IPS-18a (cell line): ENCODE measurements at regions not wholly inside any gene's neighbourhood (a gene's known extent, or its start where the extent isn't known, plus 50 kb on each side); places are given as distances from the start of the nearest gene placed in this dataset.

ENCODE experiments used
- H3K27ac ChIP-seq: one replicate; pipeline ENCODE4 v1.5.1; 2013; ENCODE audit warnings: low read length
- H3K27me3 ChIP-seq: one replicate; pipeline ENCODE4 v1.6.1; 2013; ENCODE audit warnings: mild to moderate bottlenecking, low read length; ENCODE audit not compliant: control insufficient read depth, insufficient read depth
- H3K36me3 ChIP-seq: one replicate; pipeline ENCODE4 v1.6.1; 2013; ENCODE audit warnings: low read depth, low read length; ENCODE audit not compliant: control insufficient read depth
- H3K4me1 ChIP-seq: one replicate; pipeline ENCODE4 v1.6.1; 2013; ENCODE audit warnings: low read depth, low read length; ENCODE audit not compliant: control insufficient read depth
- H3K4me3 ChIP-seq: one replicate; pipeline ENCODE4 v1.5.1; 2013; ENCODE audit warnings: low read length
- H3K9ac ChIP-seq: one replicate; pipeline ENCODE4 v1.6.1; 2013; ENCODE audit warnings: mild to moderate bottlenecking, low read length, moderate library complexity
- H3K9me3 ChIP-seq: one replicate; pipeline ENCODE4 v1.6.1; 2013; ENCODE audit warnings: low read depth, low read length; ENCODE audit not compliant: control insufficient read depth

DNA sequence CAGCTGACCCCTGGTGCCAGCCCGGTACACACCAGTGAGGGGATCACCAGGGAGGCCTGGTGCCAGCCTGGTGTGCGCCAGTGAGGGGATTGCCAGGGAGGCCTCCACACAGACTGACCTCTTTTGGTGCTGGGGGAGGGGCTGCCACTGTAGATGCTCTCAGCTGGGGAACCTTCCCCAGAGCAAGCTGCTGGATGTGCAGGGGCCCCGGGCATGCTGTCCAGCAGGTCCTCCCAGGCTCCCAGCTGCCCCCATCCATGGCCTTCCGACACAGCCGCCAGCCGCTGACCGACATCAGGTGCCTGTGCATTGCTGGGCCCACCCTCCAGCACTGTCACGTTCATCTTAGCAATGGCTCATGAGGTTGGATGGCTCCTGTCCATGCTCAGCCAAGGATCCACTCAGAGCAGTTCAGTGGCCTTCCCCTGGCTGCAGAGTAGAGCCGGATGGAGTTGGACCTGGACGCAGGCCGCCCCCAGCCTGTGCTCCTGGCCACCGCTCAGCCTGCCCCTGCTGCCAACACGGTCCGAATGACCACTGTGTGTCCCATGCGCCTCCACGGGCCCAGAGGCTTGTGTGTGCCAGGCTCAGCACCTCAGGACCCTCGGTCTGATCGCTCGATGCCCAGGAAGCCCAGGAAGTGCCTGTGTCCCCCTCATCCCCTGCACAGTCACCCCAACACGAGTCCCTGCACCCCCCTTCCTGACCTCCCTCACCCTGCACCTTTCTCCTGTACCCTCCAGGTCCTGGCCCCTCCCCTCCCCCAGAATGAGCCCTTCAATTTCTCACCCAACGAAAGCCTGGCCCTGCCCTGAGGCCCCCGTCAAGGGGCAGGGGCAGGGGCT is 95.7 kb downstream of the YTHDF1 start:
- Histone ChIP-seq H3K36me3 (no peaks in the 10 kb centered on the region), H3K9ac (no peak overlapping the region), H3K27ac (no peak overlapping the region), H3K27me3 (peaks cover 24% of the 10 kb centered on the region), H3K4me1 (no peaks in the 10 kb centered on the region), H3K4me3 (no peak overlapping the region), H3K9me3 (no peaks in the 10 kb centered on the region)

DNA sequence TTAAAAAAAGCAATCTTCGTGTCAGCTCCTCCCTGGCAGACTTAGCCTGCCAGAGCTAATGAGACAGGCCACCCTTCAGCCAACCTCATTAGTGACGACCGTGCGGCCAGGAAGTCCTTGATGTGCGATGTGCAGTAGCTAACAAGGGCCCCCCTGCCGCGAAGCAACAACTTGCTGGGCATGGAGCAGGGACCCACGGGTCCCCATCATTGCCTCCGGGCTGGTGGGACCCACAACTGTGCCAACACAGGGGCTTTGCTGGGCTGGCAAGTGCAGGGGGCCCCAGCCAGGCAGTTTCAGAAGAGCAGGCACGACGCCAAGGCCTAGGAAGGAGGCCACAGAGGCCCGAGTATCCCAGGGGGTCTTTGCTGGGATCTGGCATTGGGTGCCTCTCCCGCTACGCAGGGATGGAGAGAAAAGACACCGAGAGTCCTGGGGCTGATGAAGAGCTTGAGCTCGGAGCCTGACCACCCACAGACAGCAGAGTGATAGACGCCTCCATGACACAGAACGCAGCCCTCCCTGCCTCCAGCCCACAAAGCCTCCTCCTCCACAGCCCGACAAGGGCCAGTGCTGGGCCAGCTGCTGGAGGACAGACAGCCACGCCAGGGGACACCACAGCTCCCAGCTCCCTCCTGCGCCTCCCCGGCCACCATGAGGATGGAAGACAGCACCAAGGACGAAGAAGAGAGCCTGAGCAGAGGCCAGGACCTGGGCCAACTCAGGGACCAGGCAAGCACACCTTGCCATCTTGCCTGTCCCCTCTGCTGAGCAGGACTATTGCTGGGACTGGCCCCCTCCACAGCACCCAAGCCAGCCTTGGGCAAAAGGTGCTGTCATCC is 96.6 kb downstream of the YTHDF1 start:
- Histone ChIP-seq H3K36me3 (no peaks in the 10 kb centered on the region), H3K27me3 (peaks cover 29% of the 10 kb centered on the region), H3K4me3 (no peak overlapping the region), H3K9me3 (no peaks in the 10 kb centered on the region), H3K27ac (no peak overlapping the region), H3K9ac (no peak overlapping the region), H3K4me1 (no peaks in the 10 kb centered on the region)

DNA sequence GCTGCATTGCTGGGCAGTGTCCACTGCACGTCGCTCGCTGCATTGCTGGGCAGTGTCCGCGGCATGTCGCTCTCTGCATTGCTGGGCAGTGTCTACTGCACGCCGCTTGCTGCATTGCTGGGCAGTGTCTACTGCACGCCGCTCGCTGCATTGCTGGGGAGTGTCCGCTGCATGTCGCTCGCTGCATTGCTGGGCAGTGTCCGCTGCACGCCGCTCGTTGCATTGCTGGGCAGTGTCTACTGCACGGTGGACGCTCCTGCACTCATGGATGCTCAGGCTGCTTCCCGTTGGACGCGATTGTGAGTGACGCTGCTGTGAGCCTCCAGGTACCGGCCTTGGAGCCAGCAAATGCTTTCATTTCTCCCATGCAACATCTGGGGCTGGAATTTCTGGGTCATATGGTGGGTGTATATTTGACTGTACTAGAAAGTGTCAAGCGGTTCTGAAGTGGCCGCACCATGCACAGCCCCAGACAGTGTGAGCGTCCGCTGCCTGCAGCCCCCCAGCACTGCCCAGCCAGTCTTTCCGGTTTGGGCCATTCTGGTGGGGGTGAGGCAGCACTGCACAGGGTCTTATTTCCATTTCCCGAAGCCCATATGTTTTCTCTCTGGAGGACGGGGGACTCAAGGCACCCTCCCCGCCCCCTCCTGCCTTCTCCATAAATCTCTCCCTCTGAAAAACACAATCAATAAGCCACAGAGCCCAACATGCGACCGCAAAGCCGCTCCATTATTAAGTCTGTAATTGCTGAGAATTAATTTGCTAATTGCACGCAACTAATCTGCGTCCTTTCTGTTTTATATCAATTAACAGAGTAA is 97.4 kb downstream of the YTHDF1 start:
- H3K27me3 ChIP-seq, result peaks cover 29% of the 10 kb centered on the region
- H3K4me1 ChIP-seq, result no peaks in the 10 kb centered on the region
- no peaks in the 10 kb centered on the region for H3K36me3 ChIP-seq
- H3K4me3 ChIP-seq, result no peak overlapping the region
- no peaks in the 10 kb centered on the region for H3K9me3 ChIP-seq
- H3K27ac ChIP-seq, result no peak overlapping the region
- no peak overlapping the region for H3K9ac ChIP-seq

DNA sequence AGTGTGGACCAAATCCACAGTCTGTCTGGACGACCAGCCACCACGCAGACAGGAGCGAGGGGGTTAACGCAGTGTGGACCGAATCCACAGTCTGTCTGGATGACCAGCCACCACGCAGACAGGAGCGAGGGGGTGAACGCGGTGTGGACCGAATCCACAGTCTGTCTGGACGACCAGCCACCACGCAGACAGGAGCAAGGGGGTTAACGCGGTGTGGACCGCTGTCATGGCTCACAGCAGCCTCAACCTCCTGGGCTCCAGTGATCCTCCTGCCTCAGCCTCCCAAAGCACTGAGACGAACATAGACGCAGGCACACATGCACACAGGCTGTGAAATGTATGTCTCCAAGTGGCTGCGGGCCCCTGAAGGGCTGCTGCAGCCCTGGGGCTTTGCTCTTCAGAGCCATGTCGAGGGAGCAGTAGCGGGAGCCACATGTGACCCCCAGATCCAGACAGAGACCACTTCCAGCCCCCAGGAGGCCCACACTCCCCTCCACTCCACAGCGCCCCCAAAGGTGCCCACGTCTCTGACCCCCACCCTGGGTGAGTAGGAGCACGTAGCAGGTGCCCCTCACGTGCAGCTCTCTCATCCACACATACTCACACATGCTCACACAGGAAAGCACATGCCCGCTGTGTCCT is 98.1 kb downstream of the YTHDF1 start:
- H3K9ac ChIP-seq, result no peak overlapping the region
- H3K4me3 ChIP-seq, result no peak overlapping the region
- H3K9me3 ChIP-seq, result no peaks in the 10 kb centered on the region
- no peak overlapping the region for H3K27ac ChIP-seq
- H3K4me1 ChIP-seq, result no peaks in the 10 kb centered on the region
- H3K27me3 ChIP-seq, result peaks cover 29% of the 10 kb centered on the region
- H3K36me3 ChIP-seq, result no peaks in the 10 kb centered on the region

DNA sequence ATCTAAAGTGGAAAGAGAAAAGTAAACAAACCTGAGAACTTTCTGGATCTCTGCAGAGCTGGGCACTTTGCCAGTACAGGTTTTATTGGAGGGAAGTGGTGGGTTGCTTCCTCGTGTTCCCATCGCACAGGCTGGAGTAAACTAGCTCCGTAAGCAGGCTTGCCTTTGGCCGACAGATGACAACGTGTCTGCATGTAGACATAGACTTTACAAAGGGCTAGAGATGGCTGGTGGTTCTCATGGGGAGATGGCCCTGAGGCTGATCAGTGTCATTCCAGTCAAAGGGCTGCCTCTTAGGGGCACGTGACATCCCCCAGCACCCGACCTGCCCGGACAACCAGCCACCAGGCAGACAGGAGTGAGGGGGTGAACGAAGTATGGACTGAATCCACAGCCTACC is 98.8 kb downstream of the YTHDF1 start:
- no peak overlapping the region for H3K4me3 ChIP-seq
- peaks cover 29% of the 10 kb centered on the region for H3K27me3 ChIP-seq
- H3K27ac ChIP-seq, result no peak overlapping the region
- no peak overlapping the region for H3K9ac ChIP-seq
- no peaks in the 10 kb centered on the region for H3K9me3 ChIP-seq
- no peaks in the 10 kb centered on the region for H3K36me3 ChIP-seq
- H3K4me1 ChIP-seq, result no peaks in the 10 kb centered on the region

DNA sequence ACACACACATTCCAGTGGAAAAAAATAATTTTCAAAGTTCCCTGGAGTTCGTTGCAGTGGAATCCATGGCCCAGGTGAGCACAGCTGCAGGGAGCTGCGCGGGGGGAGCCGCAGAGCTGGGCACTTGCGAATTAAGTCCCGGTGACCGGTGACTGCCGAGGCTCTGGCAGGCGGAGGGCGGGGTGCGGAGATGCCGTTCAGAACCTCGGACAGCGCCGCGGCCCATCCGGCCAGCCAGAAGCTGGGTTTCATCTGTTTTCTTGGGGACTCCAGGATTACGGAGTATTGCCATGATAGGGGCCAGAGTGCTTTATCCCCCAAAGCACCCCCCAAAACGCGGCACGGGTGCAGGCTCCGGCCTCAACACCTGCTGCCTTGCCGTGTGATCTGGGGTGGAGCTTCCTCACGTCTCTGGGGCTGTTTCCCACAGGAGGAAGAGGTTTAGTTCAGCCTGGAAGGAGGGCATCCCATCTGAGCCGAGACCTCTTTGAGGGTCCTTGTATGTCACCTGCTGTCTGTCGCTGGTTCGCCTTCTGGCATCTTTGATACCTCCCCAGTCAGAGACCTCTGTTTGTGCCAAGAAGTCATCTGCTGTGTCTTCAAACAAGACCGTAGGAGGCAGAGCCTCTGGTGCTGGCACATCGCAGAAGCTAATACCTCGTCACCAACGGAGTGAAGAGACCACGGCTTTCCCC is 99.4 kb downstream of the YTHDF1 start:
- H3K9me3 ChIP-seq, result no peaks in the 10 kb centered on the region
- no peaks in the 10 kb centered on the region for H3K4me1 ChIP-seq
- no peaks in the 10 kb centered on the region for H3K36me3 ChIP-seq
- H3K9ac ChIP-seq, result no peak overlapping the region
- no peak overlapping the region for H3K27ac ChIP-seq
- H3K4me3 ChIP-seq, result no peak overlapping the region
- H3K27me3 ChIP-seq, result peaks cover 29% of the 10 kb centered on the region

DNA sequence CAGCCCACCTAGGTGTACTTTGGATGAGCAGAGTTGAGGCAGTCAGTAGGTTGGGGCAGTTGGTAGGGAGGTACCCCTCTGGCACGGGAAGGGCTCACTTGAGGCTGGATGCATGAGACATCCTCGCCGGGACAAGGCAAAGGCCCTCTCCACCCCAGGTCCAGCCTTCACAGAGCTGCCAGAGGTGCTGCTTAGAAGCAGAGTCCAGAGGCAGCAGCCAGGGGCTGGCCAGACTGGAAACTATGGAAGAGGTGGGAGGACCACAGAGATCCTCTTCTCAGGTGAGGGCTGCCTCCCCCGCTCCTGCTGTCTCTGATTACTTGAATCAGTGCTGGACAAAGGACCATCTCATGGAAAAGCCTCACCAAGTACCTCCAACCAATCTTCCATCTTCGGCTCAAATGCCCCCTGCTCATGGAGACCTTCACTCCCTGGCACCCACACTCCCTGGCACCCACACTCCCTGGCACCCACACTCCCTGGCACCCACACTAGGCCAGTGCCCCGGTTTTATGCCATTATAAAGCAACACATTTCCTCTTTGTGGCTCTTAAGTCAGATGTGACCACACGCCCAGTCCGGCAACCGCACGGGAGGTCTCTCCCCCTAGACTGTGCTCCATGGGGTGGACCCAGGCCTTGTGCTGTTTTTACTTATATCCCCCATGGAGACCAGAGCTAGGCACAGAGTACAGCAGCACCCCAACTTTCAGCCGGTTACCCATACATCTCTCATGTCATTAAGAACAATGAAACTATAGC is 100.1 kb downstream of the YTHDF1 start:
- no peak overlapping the region for H3K9ac ChIP-seq
- H3K4me3 ChIP-seq, result no peak overlapping the region
- H3K4me1 ChIP-seq, result no peaks in the 10 kb centered on the region

DNA sequence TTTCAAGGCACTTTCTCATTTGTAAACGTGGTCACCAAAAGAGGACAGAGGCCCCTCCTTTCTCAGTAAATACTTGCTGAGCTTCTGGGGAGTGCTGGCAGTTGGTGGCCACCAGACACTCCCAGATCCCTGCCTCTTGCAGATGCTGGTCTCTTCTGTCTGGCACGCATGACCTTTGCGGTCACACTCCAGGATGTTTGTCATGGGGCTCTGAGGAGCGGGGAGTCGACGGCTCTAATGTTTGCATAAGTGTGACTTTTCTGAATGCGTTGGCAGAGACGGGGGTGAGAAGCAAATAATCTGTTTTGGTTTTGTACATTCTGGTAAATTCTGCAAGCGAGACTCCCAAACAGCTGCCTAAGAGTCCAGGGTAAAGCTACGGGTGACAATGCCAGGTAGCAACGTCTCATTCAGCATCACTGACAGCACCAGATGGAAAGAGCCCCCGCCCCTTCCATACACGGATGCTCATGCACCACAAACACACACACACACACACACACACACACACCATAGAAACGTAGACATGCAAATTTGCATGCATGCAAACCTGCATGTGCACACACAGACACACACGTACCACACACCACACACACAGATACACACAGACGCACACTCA is 101.1 kb downstream of the YTHDF1 start:
- Histone ChIP-seq H3K27me3 (peaks cover 29% of the 10 kb centered on the region), H3K4me3 (no peak overlapping the region), H3K9ac (no peak overlapping the region), H3K4me1 (no peaks in the 10 kb centered on the region), H3K27ac (no peak overlapping the region), H3K36me3 (no peaks in the 10 kb centered on the region), H3K9me3 (no peaks in the 10 kb centered on the region)

More for the DNA sequence above, 100.1 kb downstream of the YTHDF1 start:
- Histone ChIP-seq H3K27me3 (peaks cover 29% of the 10 kb centered on the region), H3K27ac (no peak overlapping the region), H3K36me3 (no peaks in the 10 kb centered on the region), H3K9me3 (no peaks in the 10 kb centered on the region)

DNA sequence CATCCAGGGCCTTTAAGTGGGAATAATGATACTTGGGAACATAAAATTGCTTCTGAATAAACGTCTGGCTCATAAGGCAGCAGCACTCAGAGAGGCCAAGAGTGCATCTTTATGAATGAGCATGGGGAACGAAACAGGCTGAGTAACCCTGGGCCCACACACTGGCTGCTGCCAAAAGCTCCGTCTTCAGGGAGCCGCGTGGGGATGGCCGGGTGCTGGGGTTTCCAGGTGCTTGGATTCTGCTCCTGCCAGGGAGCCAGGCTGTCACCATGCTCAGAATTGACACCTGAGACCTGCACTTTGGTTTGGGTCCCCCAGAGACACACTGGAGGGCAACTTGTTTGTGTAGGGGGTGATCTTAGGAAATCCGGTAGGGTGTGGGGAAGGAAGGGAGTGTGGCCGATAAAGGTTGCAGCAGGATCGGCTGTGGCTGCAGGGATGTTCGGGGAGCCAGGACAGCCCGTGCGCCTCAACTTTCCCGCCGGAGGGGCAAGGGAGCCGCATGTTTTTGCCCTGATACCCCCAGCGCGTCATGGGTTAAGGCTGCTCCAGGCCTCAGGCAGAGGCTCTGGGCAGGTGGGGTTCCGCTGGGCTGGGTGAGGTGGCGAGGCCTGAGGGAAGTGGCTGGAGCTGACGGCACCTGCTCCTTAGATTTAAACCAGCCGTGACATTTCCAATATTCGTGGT is 101.8 kb downstream of the YTHDF1 start:
- no peaks in the 10 kb centered on the region for H3K4me1 ChIP-seq
- peaks cover 29% of the 10 kb centered on the region for H3K27me3 ChIP-seq
- no peak overlapping the region for H3K4me3 ChIP-seq
- H3K36me3 ChIP-seq, result no peaks in the 10 kb centered on the region
- H3K9ac ChIP-seq, result no peak overlapping the region
- H3K27ac ChIP-seq, result no peak overlapping the region
- no peaks in the 10 kb centered on the region for H3K9me3 ChIP-seq
